Spleen (tissue), 7 donors: ENCODE measurements at regions not wholly inside any gene's neighbourhood (a gene's known extent, or its start where the extent isn't known, plus 50 kb on each side); places are given as distances from the start of the nearest gene placed in this dataset.

Experiments
- CTCF ChIP-seq, 11 experiments: fragments of 200-600 bp in 7 of 11; fragments of 450-650 bp in 4 of 11; sonication (generic) in 4 of 11; IDR thresholded peaks in 8 of 11; conservative IDR thresholded peaks in 3 of 11; 1 replicate in 7 of 11; 2 replicates in 4 of 11; pipeline versions ENCODE4 v1.4.0 to v1.8.0; 2016 to 2021; ENCODE audit warnings: antibody characterized with exemption in 11 of 11, inconsistent platforms in 4 of 11, mild to moderate bottlenecking in 1 of 11
- POLR2AphosphoS5 ChIP-seq, 3 donors: sonication (generic); formaldehyde crosslinking; IDR thresholded peaks; one replicate each; pipeline ENCODE4 v1.5.1; 2017; ENCODE audit warnings: antibody characterized with exemption in 3 of 3
- donor health status: DM: no; HTN: no; CAD: no; lungs with moderate emphysema.
- donor health status: DM: no; HTN: no; CAD: no.
- donor health status: DM: no; HTN: no; CAD: no.

- TF ChIP-seq CTCF (IDR thresholded peaks at IDR 0.05 in 8 of 11, conservative IDR thresholded peaks at IDR 0.05 in 3 of 11): no peak
- no peak for TF ChIP-seq POLR2AphosphoS5 (IDR thresholded peaks at IDR 0.05)
These were observed 102.6 kb upstream of the TNR start for GRCh38 chr1:175845985-175846384.
